DOHH2 (cell line): ENCODE measurements at regions not wholly inside any gene's neighbourhood (a gene's known extent, or its start where the extent isn't known, plus 50 kb on each side); places are given as distances from the start of the nearest gene placed in this dataset.

Experiments
- CTCF ChIP-seq: fragments of 200-600 bp; sonication (generic); IDR thresholded peaks from one replicate; pipeline ENCODE4 v1.5.1; 2014; ENCODE audit warnings: antibody characterized with exemption, mild to moderate bottlenecking, low read depth, low read length; ENCODE audit not compliant: poor library complexity, severe bottlenecking
- EZH2phosphoT487 ChIP-seq: fragments of 200-600 bp; sonication (generic); IDR thresholded peaks from 2 replicates; pipeline ENCODE4 v1.6.1; 2017; ENCODE audit warnings: borderline replicate concordance, mild to moderate bottlenecking, antibody characterized with exemption, low read length, moderate library complexity, mixed read lengths

GRCh38 chr2:104402825-104403224, 451.1 kb upstream of the POU3F3 start:
- TF ChIP-seq CTCF = no peak
- no peak for TF ChIP-seq EZH2phosphoT487
